ENCODE measurements at regions not wholly inside any gene's neighbourhood (a gene's known extent, or its start where the extent isn't known, plus 50 kb on each side); places are given as distances from the start of the nearest gene placed in this dataset.

GRCh38 chr17:62870030-62870541 lies 62.0 kb upstream of the MARCHF10 start:
- no peak overlapping the region for H3K4me3 Mint-ChIP-seq
- H3K36me3 Mint-ChIP-seq (ENCODE audit: low read depth) = no peaks in the 10 kb centered on the region
- peaks cover 10% of the 10 kb centered on the region for H3K27me3 Mint-ChIP-seq
- no peak for DNase-seq
- no peak for ATAC-seq
- no peak overlapping the region for H3K27ac Mint-ChIP-seq
- H3K4me1 Mint-ChIP-seq = no peaks in the 10 kb centered on the region
- H3K9me3 Mint-ChIP-seq = no peaks in the 10 kb centered on the region

GRCh38 chr17:62868723-62869122 lies 60.6 kb upstream of the MARCHF10 start:
- H3K27me3 Mint-ChIP-seq = peaks cover 10% of the 10 kb centered on the region
- no peaks in the 10 kb centered on the region for H3K9me3 Mint-ChIP-seq
- DNase-seq = no peak
- no peaks in the 10 kb centered on the region for H3K4me1 Mint-ChIP-seq
- H3K27ac Mint-ChIP-seq = no peak overlapping the region
- H3K4me3 Mint-ChIP-seq = no peak overlapping the region
- ATAC-seq = no peak
- H3K36me3 Mint-ChIP-seq (ENCODE audit: low read depth) = no peaks in the 10 kb centered on the region

GRCh38 chr17:62868008-62868407 lies 59.9 kb upstream of the MARCHF10 start:
- peaks cover 12% of the 10 kb centered on the region for H3K27me3 Mint-ChIP-seq
- no peaks in the 10 kb centered on the region for H3K9me3 Mint-ChIP-seq
- H3K27ac Mint-ChIP-seq = no peak overlapping the region
- H3K4me1 Mint-ChIP-seq = no peaks in the 10 kb centered on the region
- no peak for ATAC-seq
- H3K36me3 Mint-ChIP-seq (ENCODE audit: low read depth) = no peaks in the 10 kb centered on the region
- no peak for DNase-seq
- H3K4me3 Mint-ChIP-seq = no peak overlapping the region

- Mint-ChIP-seq H3K4me1 (no peaks in the 10 kb centered on the region), H3K9me3 (no peaks in the 10 kb centered on the region), H3K27me3 (peaks cover 12% of the 10 kb centered on the region), H3K36me3 (ENCODE audit: low read depth) (no peaks in the 10 kb centered on the region), H3K27ac (no peak overlapping the region), H3K4me3 (no peak overlapping the region)
- DNase-seq (no peak), ATAC-seq (no peak)
Observed at GRCh38 chr17:62867303-62867702, 59.2 kb upstream of the MARCHF10 start.

- Mint-ChIP-seq H3K36me3 (ENCODE audit: low read depth) (no peaks in the 10 kb centered on the region), H3K9me3 (no peaks in the 10 kb centered on the region), H3K4me1 (no peaks in the 10 kb centered on the region), H3K4me3 (no peak overlapping the region), H3K27me3 (peaks cover 20% of the 10 kb centered on the region), H3K27ac (no peak overlapping the region)
- DNase-seq (no peak), ATAC-seq (no peak)
Observed at GRCh38 chr17:62866471-62866870, 58.4 kb upstream of the MARCHF10 start.

GRCh38 chr17:62865586-62865985 lies 57.5 kb upstream of the MARCHF10 start:
- no peaks in the 10 kb centered on the region for H3K4me1 Mint-ChIP-seq
- no peaks in the 10 kb centered on the region for H3K36me3 Mint-ChIP-seq (ENCODE audit: low read depth)
- H3K9me3 Mint-ChIP-seq = no peaks in the 10 kb centered on the region
- ATAC-seq = no peak
- H3K27ac Mint-ChIP-seq = no peak overlapping the region
- no peak overlapping the region for H3K4me3 Mint-ChIP-seq
- H3K27me3 Mint-ChIP-seq = peaks cover 20% of the 10 kb centered on the region
- no peak for DNase-seq

- Mint-ChIP-seq H3K9me3 (no peaks in the 10 kb centered on the region), H3K36me3 (ENCODE audit: low read depth) (no peaks in the 10 kb centered on the region), H3K4me3 (no peak overlapping the region), H3K27me3 (peaks cover 14% of the 10 kb centered on the region), H3K4me1 (no peaks in the 10 kb centered on the region), H3K27ac (no peak overlapping the region)
- ATAC-seq (no peak), DNase-seq (no peak)
Observed at GRCh38 chr17:62862251-62862650, 54.1 kb upstream of the MARCHF10 start.

- ATAC-seq = no peak
Observed at GRCh38 chr17:62860962-62861873, 53.1 kb upstream of the MARCHF10 start.

GRCh38 chr17:62859146-62859545 lies 51.0 kb upstream of the MARCHF10 start:
- H3K4me1 Mint-ChIP-seq = no peaks in the 10 kb centered on the region

More at GRCh38 chr17:62860962-62861873, 53.1 kb upstream of the MARCHF10 start:
- no peak for DNase-seq
- Mint-ChIP-seq H3K9me3 (no peaks in the 10 kb centered on the region), H3K27me3 (peaks cover 9% of the 10 kb centered on the region), H3K27ac (no peak overlapping the region), H3K4me3 (no peak overlapping the region), H3K4me1 (no peaks in the 10 kb centered on the region), H3K36me3 (ENCODE audit: low read depth) (no peaks in the 10 kb centered on the region)

More at GRCh38 chr17:62859146-62859545, 51.0 kb upstream of the MARCHF10 start:
- H3K27ac Mint-ChIP-seq = no peak overlapping the region
- H3K36me3 Mint-ChIP-seq (ENCODE audit: low read depth) = no peaks in the 10 kb centered on the region
- H3K27me3 Mint-ChIP-seq = peaks cover 9% of the 10 kb centered on the region
- no peak overlapping the region for H3K4me3 Mint-ChIP-seq
- H3K9me3 Mint-ChIP-seq = no peaks in the 10 kb centered on the region
- ATAC-seq (no peak), DNase-seq (no peak)
